Stomach smooth muscle (tissue), 2 donors: ENCODE measurements at regions not wholly inside any gene's neighbourhood (a gene's known extent, or its start where the extent isn't known, plus 50 kb on each side); places are given as distances from the start of the nearest gene placed in this dataset.
"Not testable (repeated sequence)": the region's sequence is repeated elsewhere in the genome, so short reads cannot be mapped to it uniquely, and the experiment has no call there.

Experiments
- H3K27ac ChIP-seq: one replicate; pipeline ENCODE4 v1.7.0; 2013; ENCODE audit warnings: mild to moderate bottlenecking, low read length, inconsistent platforms
- H3K27me3 ChIP-seq, 2 donors: one replicate each; pipeline ENCODE4 v1.7.0; 2013; ENCODE audit warnings: low read length in 2 of 2; ENCODE audit not compliant: insufficient read depth in 2 of 2, control insufficient read depth in 1 of 2
- H3K36me3 ChIP-seq, 2 donors: one replicate each; pipeline ENCODE4 v1.7.0; 2013; ENCODE audit warnings: low read length in 2 of 2; ENCODE audit not compliant: control insufficient read depth in 2 of 2, insufficient read depth in 2 of 2
- H3K4me1 ChIP-seq: one replicate; pipeline ENCODE4 v1.7.0; 2013; ENCODE audit warnings: low read length; ENCODE audit not compliant: control insufficient read depth, insufficient read depth
- H3K4me3 ChIP-seq, 2 donors: one replicate each; pipeline ENCODE4 v1.7.0; 2013; ENCODE audit warnings: low read length in 2 of 2
- H3K9ac ChIP-seq, 2 donors: one replicate each; pipeline ENCODE4 v1.7.0; 2013; ENCODE audit warnings: low read length in 2 of 2, mild to moderate bottlenecking in 1 of 2
- H3K9me3 ChIP-seq, 2 donors: one replicate each; pipeline ENCODE4 v1.7.0; 2013; ENCODE audit warnings: low read length in 2 of 2; ENCODE audit not compliant: control insufficient read depth in 2 of 2
- donor health status: healthy.
- donor health status: Pancreatic carcinoma.

DNA sequence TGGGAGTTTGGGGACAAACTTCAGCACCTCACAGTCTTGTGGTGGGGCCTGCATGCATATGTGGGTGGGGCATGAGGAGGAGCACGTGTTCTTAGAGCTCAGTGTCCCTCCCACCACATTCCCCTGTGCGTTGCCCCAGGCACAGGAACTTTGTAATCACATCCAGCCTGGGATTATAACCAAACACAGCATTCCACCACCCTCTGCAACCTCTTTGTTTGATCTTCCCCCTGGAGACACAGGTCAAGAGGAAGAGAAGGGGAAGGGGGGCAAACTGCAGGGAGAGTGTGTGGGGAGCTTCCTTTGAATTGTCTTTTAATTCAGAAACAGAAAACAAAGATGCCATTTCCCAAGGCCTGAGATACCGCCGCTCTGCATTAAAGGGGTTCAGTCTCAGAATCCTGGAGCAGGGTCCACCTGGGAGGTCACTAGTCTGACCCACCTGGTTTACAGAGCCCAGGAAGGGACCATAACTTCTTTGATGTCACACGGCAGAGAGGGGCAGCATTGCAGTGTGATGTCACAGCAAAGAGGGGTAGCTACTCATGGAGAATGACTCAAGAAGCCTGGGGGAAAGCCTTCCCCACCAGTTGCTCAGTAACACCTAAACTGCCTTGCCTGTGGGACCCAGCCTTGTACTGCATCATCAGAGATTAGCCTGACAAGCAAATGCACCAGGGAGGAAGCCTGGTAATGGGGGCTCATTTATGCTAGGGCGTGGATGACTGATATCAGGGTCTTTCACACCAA, 106.3 kb upstream of the RNU6-1 start:
- H3K27ac ChIP-seq, result no peak overlapping the region
- no peak overlapping the region for H3K4me3 ChIP-seq
- no peaks in the 10 kb centered on the region for H3K27me3 ChIP-seq
- peaks cover 5% of the 10 kb centered on the region for H3K4me1 ChIP-seq
- H3K9ac ChIP-seq, result no peak overlapping the region
- H3K9me3 ChIP-seq, result no peaks in the 10 kb centered on the region
- no peaks in the 10 kb centered on the region for H3K36me3 ChIP-seq

- H3K27me3 ChIP-seq, result no peaks in the 10 kb centered on the region
- no peak overlapping the region for H3K27ac ChIP-seq
- H3K4me3 ChIP-seq, result no peak overlapping the region
- H3K9me3 ChIP-seq, result no peaks in the 10 kb centered on the region
- peaks cover 5% of the 10 kb centered on the region for H3K4me1 ChIP-seq
- no peaks in the 10 kb centered on the region for H3K36me3 ChIP-seq
- H3K9ac ChIP-seq, result no peak overlapping the region
Measured at GRCh38 chr15:67946701-67947100, 106.9 kb upstream of the RNU6-1 start.

- no peak overlapping the region for H3K4me3 ChIP-seq
- H3K9me3 ChIP-seq, result no peaks in the 10 kb centered on the region
- H3K9ac ChIP-seq, result no peak overlapping the region
- H3K36me3 ChIP-seq, result no peaks in the 10 kb centered on the region
- peaks cover 5% of the 10 kb centered on the region for H3K4me1 ChIP-seq
- H3K27ac ChIP-seq, result no peak overlapping the region
- no peaks in the 10 kb centered on the region for H3K27me3 ChIP-seq
Measured at GRCh38 chr15:67947254-67948039, 106.7 kb upstream of the PIAS1 start.

DNA sequence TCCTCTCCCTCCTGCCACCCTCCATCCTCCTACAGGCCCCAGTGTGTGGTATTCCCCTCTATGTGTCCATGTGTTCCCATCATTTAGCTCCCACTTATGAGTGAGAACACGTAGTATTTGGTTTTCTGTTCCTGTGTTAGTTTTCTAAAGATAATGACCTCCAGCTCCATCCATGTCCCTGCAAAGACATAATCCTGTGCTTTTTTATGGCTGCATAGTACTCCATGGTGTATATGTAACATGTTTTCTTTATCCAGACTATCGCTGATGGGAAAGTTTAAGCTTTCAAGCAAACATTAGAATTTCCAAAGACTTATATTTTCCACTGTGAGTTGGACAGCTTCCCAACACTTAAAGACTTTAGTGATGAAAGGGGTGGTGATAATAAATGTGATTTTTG, 105.9 kb upstream of the PIAS1 start:
- Histone ChIP-seq H3K27ac (no peak overlapping the region), H3K36me3 (no peaks in the 10 kb centered on the region), H3K4me3 (no peak overlapping the region), H3K9ac (no peak overlapping the region), H3K4me1 (peaks cover 5% of the 10 kb centered on the region), H3K27me3 (no peaks in the 10 kb centered on the region), H3K9me3 (no peaks in the 10 kb centered on the region)

GRCh38 chr15:67951187-67951586, 102.9 kb upstream of the PIAS1 start:
- H3K27ac ChIP-seq, H3K4me1 ChIP-seq, H3K9ac ChIP-seq, H3K4me3 ChIP-seq, H3K9me3 ChIP-seq, H3K27me3 ChIP-seq, H3K36me3 ChIP-seq: not testable (repeated sequence)

GRCh38 chr15:67953299-67953698, 100.8 kb upstream of the PIAS1 start:
- H3K9ac ChIP-seq, result no peak overlapping the region

DNA sequence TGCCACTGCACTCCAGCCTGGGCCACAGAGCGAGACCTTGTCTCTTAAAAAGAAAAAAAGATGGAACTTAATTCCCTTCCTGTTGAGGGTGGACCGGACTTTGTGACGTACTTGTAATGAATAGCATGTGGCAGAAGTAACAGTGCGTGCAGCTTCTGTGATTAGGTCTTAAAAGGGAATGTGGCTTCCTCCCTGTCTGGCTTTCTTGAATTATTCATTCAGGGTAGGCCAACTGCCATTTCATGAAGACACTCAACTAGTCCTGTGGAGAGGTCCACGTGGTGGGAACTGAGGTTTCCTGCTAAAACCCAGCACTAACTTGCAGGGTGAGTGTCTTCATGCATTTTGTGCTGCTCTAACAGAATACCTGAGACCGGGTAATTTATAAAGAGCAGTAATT, 98.9 kb upstream of the PIAS1 start:
- Histone ChIP-seq H3K4me1 (peaks cover 2% of the 10 kb centered on the region), H3K9ac (no peak overlapping the region), H3K27ac (no peak overlapping the region), H3K27me3 (no peaks in the 10 kb centered on the region), H3K9me3 (no peaks in the 10 kb centered on the region), H3K4me3 (no peak overlapping the region), H3K36me3 (no peaks in the 10 kb centered on the region)

More at GRCh38 chr15:67953299-67953698, 100.8 kb upstream of the PIAS1 start:
- Histone ChIP-seq H3K36me3 (no peaks in the 10 kb centered on the region), H3K27me3 (no peaks in the 10 kb centered on the region), H3K4me3 (no peak overlapping the region), H3K27ac (no peak overlapping the region), H3K9me3 (no peaks in the 10 kb centered on the region), H3K4me1 (peaks cover 2% of the 10 kb centered on the region)

- H3K27ac ChIP-seq, result no peak overlapping the region
- no peaks in the 10 kb centered on the region for H3K36me3 ChIP-seq
- H3K27me3 ChIP-seq, result no peaks in the 10 kb centered on the region
- no peaks in the 10 kb centered on the region for H3K9me3 ChIP-seq
- H3K9ac ChIP-seq, result no peak overlapping the region
- H3K4me3 ChIP-seq, result no peak overlapping the region
- peaks cover 2% of the 10 kb centered on the region for H3K4me1 ChIP-seq
Measured at GRCh38 chr15:67957435-67958132, 96.5 kb upstream of the PIAS1 start.

- Histone ChIP-seq H3K9ac (peak overlapping the region in 1 of 2 donors; percentile 54), H3K9me3 (no peaks in the 10 kb centered on the region), H3K27ac (no peak overlapping the region), H3K4me1 (peaks cover 15% of the 10 kb centered on the region), H3K27me3 (no peaks in the 10 kb centered on the region), H3K36me3 (no peaks in the 10 kb centered on the region), H3K4me3 (peak overlapping the region; percentile 72 to 76)
Measured at GRCh38 chr15:67967871-67968431, 86.2 kb upstream of the PIAS1 start.

GRCh38 chr15:67968564-67968963, 85.6 kb upstream of the PIAS1 start:
- H3K9ac ChIP-seq, result peak overlapping the region in 1 of 2 donors; percentile 54
- H3K9me3 ChIP-seq, result no peaks in the 10 kb centered on the region
- peaks cover 15% of the 10 kb centered on the region for H3K4me1 ChIP-seq
- peak overlapping the region; percentile 72 to 76 for H3K4me3 ChIP-seq
- H3K27me3 ChIP-seq, result no peaks in the 10 kb centered on the region
- H3K36me3 ChIP-seq, result no peaks in the 10 kb centered on the region
- no peak overlapping the region for H3K27ac ChIP-seq
